Fibroblast of skin of left biceps (primary cell): ENCODE measurements at regions not wholly inside any gene's neighbourhood (a gene's known extent, or its start where the extent isn't known, plus 50 kb on each side); places are given as distances from the start of the nearest gene placed in this dataset.
"Not testable (repeated sequence)": the region's sequence is repeated elsewhere in the genome, so short reads cannot be mapped to it uniquely, and the experiment has no call there.

Experiments
- DNase-seq, 2 experiments: peaks; one replicate each; pipeline ENCODE4 v3.0.0-alpha.2; 2013; ENCODE audit warnings: low read depth in 2 of 2

- DNase-seq, result no peak
Observed at GRCh38 chr4:72938516-72938915, 131.0 kb downstream of the COX18 start.

- no peak for DNase-seq
Observed at GRCh38 chr4:72935462-72935861, 134.1 kb downstream of the COX18 start.

- no peak for DNase-seq
Observed at GRCh38 chr4:72933029-72933428, 136.5 kb downstream of the COX18 start.

GRCh38 chr4:72931346-72931745, 138.2 kb downstream of the COX18 start:
- DNase-seq, result no peak

- DNase-seq, result not testable (repeated sequence)
Observed at GRCh38 chr4:72929596-72930274, 139.8 kb downstream of the COX18 start.

GRCh38 chr4:72924814-72925213, 144.7 kb downstream of the COX18 start:
- no peak for DNase-seq

- no peak for DNase-seq
Observed at GRCh38 chr4:72919937-72920336, 149.6 kb downstream of the COX18 start.

GRCh38 chr4:72919464-72919863, 150.1 kb downstream of the COX18 start:
- no peak for DNase-seq

- no peak for DNase-seq
Observed at GRCh38 chr4:72918362-72918761, 151.2 kb downstream of the COX18 start.

- DNase-seq, result no peak
Observed at GRCh38 chr4:72911316-72911715, 158.2 kb downstream of the COX18 start.

GRCh38 chr4:72909461-72909860, 160.1 kb downstream of the COX18 start:
- DNase-seq, result no peak

GRCh38 chr4:72902354-72902753, 167.2 kb downstream of the COX18 start:
- no peak for DNase-seq

- DNase-seq, result no peak
Observed at GRCh38 chr4:72901553-72901952, 168.0 kb downstream of the COX18 start.

GRCh38 chr4:72900952-72901351, 168.6 kb downstream of the COX18 start:
- DNase-seq, result no peak

GRCh38 chr4:72899621-72900020, 169.9 kb downstream of the COX18 start:
- no peak for DNase-seq

- DNase-seq, result no peak
Observed at GRCh38 chr4:72899214-72899613, 170.3 kb downstream of the COX18 start.

GRCh38 chr4:72896515-72896914, 173.0 kb downstream of the COX18 start:
- peak; percentile 45 to 46 for DNase-seq

- DNase-seq, result no peak
Observed at GRCh38 chr4:72895408-72895807, 174.1 kb downstream of the COX18 start.

GRCh38 chr4:72893354-72894066, 176.0 kb downstream of the COX18 start:
- no peak for DNase-seq

GRCh38 chr4:72888331-72888730, 181.2 kb downstream of the COX18 start:
- no peak for DNase-seq

GRCh38 chr4:72887152-72887551, 182.4 kb downstream of the COX18 start:
- DNase-seq, result no peak

GRCh38 chr4:72886602-72887001, 182.9 kb downstream of the COX18 start:
- DNase-seq, result no peak

- not testable (repeated sequence) for DNase-seq
Observed at GRCh38 chr4:72884225-72884624, 185.3 kb downstream of the COX18 start.
